Stomach smooth muscle (tissue), 2 donors: ENCODE measurements at regions not wholly inside any gene's neighbourhood (a gene's known extent, or its start where the extent isn't known, plus 50 kb on each side); places are given as distances from the start of the nearest gene placed in this dataset.

ENCODE experiments used
- H3K27ac ChIP-seq: one replicate; pipeline ENCODE4 v1.7.0; 2013; ENCODE audit warnings: mild to moderate bottlenecking, low read length, inconsistent platforms
- H3K27me3 ChIP-seq, 2 donors: one replicate each; pipeline ENCODE4 v1.7.0; 2013; ENCODE audit warnings: low read length in 2 of 2; ENCODE audit not compliant: insufficient read depth in 2 of 2, control insufficient read depth in 1 of 2
- H3K36me3 ChIP-seq, 2 donors: one replicate each; pipeline ENCODE4 v1.7.0; 2013; ENCODE audit warnings: low read length in 2 of 2; ENCODE audit not compliant: control insufficient read depth in 2 of 2, insufficient read depth in 2 of 2
- H3K4me1 ChIP-seq: one replicate; pipeline ENCODE4 v1.7.0; 2013; ENCODE audit warnings: low read length; ENCODE audit not compliant: control insufficient read depth, insufficient read depth
- H3K4me3 ChIP-seq, 2 donors: one replicate each; pipeline ENCODE4 v1.7.0; 2013; ENCODE audit warnings: low read length in 2 of 2
- H3K9ac ChIP-seq, 2 donors: one replicate each; pipeline ENCODE4 v1.7.0; 2013; ENCODE audit warnings: low read length in 2 of 2, mild to moderate bottlenecking in 1 of 2
- H3K9me3 ChIP-seq, 2 donors: one replicate each; pipeline ENCODE4 v1.7.0; 2013; ENCODE audit warnings: low read length in 2 of 2; ENCODE audit not compliant: control insufficient read depth in 2 of 2
- donor health status: healthy.
- donor health status: Pancreatic carcinoma.

DNA sequence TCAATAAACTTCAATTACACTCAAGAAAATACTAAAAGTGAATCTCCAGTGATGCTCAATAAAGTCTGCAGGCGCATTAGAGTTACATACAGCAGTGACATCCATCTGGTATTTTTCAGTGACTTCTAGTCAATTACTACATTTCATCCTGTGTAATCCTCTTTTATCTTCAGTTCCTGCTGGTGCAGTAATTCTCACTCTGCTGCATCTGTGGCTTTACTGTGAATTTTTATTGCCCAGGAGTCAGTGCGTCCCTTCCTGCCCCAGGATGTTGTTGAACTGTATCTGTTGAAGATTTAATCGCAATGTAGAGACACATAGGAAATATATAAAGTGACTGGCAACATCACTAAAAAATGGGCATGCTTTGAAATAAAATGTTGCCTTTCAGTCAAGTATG is 196.3 kb upstream of the TMTC4 start:
- Histone ChIP-seq H3K9me3 (peaks cover 6 to 10% of the 10 kb centered on the region in 2 donors), H3K27me3 (peaks cover 0 to 2% of the 10 kb centered on the region in 2 donors), H3K27ac (no peak overlapping the region), H3K36me3 (no peaks in the 10 kb centered on the region), H3K4me1 (no peaks in the 10 kb centered on the region), H3K9ac (no peak overlapping the region), H3K4me3 (no peak overlapping the region)

DNA sequence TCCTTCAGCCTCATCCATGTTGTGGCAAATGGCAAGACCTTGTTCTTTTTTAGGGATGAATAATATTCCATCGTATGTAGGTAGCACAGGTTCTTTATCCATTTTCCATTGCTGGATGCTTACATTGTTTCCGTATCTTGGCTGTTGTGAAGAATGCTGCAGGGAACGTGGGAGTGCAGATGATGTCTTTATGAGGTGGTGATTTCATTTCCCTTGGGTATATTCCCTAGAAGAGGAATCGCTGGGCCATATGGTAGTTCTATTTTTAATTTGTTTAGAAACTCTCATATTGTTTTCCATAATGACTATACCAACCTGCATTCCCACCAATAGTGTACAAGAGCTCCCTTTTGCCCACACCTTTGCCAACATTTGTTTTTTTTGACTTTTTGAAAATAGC is 186.3 kb upstream of the TMTC4 start:
- Histone ChIP-seq H3K4me3 (no peak overlapping the region), H3K27ac (no peak overlapping the region), H3K27me3 (no peaks in the 10 kb centered on the region), H3K36me3 (no peaks in the 10 kb centered on the region), H3K9ac (no peak overlapping the region), H3K9me3 (no peaks in the 10 kb centered on the region), H3K4me1 (no peaks in the 10 kb centered on the region)

DNA sequence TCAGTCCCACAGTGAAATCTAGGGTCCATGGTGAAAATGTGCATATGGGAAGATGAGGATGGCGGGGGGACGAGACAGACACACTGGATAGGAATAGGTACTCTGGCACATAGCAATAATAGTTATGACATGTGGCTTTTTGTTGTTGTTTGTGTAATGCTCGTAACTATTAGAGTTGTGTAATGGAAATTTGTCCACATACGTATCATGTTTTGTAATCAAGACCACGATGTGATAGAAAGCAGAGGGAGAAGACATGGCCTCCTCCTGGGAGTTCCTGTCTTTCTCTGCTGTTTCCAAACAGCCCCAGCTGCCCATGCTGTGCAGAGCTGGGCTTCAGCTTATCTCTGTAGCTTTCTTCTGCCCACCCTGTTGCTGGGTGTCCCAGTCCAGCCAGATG is 185.3 kb upstream of the TMTC4 start:
- Histone ChIP-seq H3K4me3 (no peak overlapping the region), H3K9ac (no peak overlapping the region), H3K27ac (no peak overlapping the region), H3K4me1 (no peaks in the 10 kb centered on the region), H3K27me3 (no peaks in the 10 kb centered on the region), H3K36me3 (no peaks in the 10 kb centered on the region), H3K9me3 (no peaks in the 10 kb centered on the region)

DNA sequence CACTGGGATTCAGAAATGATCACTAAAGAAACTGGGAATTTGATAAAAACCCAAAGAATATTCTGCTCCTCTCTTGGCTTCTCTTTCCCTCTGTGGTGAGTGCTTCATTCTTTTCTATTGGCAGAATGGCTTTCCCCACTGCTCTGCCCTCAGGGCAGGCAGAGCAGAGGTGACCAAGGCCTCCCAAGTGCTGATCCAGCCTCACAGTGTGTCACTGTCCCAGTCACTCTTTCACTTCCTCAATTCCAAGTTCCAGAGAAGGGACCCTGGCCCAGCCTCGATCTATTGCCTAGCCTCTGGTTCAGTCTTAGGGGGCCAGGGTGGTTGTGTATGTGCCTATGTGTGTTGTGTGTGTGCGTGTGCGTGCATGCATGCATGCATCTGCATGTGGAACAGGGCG is 180.6 kb upstream of the TMTC4 start:
- Histone ChIP-seq H3K36me3 (no peaks in the 10 kb centered on the region), H3K27me3 (no peaks in the 10 kb centered on the region), H3K4me3 (no peak overlapping the region), H3K9ac (no peak overlapping the region), H3K4me1 (no peaks in the 10 kb centered on the region), H3K9me3 (no peaks in the 10 kb centered on the region), H3K27ac (no peak overlapping the region)

DNA sequence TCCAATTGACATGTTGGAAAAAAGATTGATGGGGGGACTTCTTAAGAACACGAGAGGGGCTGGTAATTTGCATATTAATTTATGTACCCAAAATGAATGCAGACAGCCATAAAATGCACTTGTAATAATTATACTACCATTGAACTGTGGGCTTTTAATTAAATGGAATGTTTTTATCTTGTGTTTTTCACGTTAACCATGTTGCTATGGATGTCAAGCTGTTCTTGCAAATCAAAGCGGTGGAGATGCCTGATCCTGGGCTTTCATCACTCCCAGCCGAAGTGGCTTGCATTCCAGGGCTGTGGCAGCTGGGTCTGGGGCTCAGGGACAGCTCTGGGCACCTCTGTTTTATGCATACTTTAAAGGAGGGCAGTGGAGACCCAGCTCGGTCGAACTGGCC is 179.4 kb upstream of the TMTC4 start:
- no peak overlapping the region for H3K27ac ChIP-seq
- H3K9me3 ChIP-seq, result peaks cover 3 to 4% of the 10 kb centered on the region in 2 donors
- H3K36me3 ChIP-seq, result no peaks in the 10 kb centered on the region
- H3K27me3 ChIP-seq, result no peaks in the 10 kb centered on the region
- H3K4me3 ChIP-seq, result no peak overlapping the region
- no peaks in the 10 kb centered on the region for H3K4me1 ChIP-seq
- H3K9ac ChIP-seq, result no peak overlapping the region

DNA sequence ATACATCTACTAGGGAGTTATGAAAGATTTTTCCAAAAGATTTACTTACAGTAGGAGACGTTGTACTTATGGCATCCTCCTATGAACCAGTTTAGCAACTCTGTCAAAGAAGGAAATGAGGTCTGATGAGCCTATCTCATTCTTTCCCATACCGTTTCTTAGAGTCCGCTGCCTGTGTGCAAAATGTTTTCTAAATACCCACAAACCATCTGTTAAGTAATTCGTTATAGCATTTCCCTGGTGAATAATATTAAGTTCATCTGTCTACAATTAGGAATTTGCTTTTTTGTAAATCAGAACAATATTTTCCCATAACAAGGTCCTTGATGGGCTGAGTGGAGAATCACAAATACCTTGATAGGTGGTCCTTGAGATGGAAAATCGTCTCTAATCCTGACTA is 178.8 kb upstream of the TMTC4 start:
- Histone ChIP-seq H3K27me3 (no peaks in the 10 kb centered on the region), H3K36me3 (no peaks in the 10 kb centered on the region), H3K4me1 (no peaks in the 10 kb centered on the region), H3K4me3 (no peak overlapping the region), H3K9ac (no peak overlapping the region), H3K27ac (no peak overlapping the region), H3K9me3 (peaks cover 3 to 4% of the 10 kb centered on the region in 2 donors)

DNA sequence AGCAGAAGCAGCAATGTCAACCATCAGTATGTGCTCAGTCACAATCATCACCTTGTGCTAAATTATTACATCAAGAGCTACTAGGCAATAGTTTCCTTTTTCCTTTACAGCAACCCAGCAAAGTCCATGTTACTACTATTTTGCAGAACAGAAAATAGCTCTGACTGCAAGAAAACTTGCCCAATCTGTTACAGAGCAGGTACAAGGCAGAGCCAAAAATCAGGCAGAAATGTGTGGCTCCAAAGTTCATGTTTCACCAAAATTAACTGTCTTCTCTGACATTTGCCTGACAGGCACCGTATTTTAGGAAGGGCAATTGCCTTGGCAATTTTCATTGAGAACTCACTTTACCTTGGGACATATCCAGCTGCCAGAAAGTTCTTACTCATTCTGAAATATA is 177.6 kb upstream of the TMTC4 start:
- Histone ChIP-seq H3K4me1 (no peaks in the 10 kb centered on the region), H3K36me3 (no peaks in the 10 kb centered on the region), H3K9ac (no peak overlapping the region), H3K27me3 (no peaks in the 10 kb centered on the region), H3K9me3 (peaks cover 3 to 8% of the 10 kb centered on the region in 2 donors), H3K4me3 (no peak overlapping the region), H3K27ac (no peak overlapping the region)

DNA sequence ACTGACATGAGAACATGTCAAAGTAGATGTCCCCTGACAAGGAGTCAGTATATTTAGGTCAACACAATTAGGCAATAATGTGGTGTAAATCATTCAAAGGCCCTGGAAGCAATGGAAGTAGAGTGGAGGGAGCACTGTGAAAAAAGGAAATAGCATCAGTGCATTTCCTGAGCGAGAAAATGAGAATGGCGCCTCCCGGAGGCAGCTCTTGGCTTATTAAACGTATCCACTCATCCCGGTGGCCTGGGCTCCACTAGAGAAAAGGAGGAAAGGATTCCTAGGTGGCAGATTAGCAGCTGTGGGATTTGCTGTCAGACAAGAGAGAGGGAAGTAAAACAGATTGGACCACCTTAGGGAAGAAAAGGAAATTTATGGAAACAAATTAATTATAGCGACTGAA is 173.7 kb upstream of the TMTC4 start:
- Histone ChIP-seq H3K27me3 (no peaks in the 10 kb centered on the region), H3K27ac (no peak overlapping the region), H3K9ac (no peak overlapping the region), H3K4me3 (no peak overlapping the region), H3K9me3 (peaks cover 3 to 8% of the 10 kb centered on the region in 2 donors), H3K4me1 (no peaks in the 10 kb centered on the region), H3K36me3 (no peaks in the 10 kb centered on the region)

DNA sequence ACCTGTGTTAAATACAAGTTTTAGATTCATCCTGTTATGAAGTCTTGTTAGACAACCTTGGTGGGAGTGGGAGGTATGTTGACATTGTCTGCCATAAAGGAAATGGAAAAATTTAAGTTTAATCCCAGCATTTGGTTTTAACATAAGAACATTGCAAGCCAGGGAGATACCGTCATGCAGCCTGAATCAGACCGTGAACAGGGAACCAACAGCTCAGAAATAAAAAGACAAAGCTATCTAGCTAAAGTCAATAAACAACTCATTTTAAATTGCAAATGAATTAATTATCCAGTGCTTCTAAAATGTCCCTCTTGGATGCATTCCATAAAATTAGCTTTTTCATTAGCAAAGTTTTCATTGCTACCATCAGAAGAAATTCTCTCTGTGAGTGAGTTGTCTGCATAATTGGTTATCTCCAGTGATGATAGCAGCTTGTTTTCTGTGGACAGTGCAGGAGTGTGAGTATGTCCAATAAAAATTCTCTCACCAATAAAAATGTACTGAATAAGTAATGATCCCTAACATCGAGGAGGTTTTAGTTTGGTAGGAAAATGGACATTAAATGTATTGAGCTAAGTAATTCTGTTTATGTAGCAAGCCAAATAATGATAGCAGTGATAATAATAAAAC is 170.6 kb upstream of the TMTC4 start:
- Histone ChIP-seq H3K36me3 (no peaks in the 10 kb centered on the region), H3K9ac (no peak overlapping the region), H3K4me1 (no peaks in the 10 kb centered on the region), H3K4me3 (no peak overlapping the region), H3K27me3 (no peaks in the 10 kb centered on the region), H3K27ac (no peak overlapping the region), H3K9me3 (peaks cover 3 to 8% of the 10 kb centered on the region in 2 donors)

DNA sequence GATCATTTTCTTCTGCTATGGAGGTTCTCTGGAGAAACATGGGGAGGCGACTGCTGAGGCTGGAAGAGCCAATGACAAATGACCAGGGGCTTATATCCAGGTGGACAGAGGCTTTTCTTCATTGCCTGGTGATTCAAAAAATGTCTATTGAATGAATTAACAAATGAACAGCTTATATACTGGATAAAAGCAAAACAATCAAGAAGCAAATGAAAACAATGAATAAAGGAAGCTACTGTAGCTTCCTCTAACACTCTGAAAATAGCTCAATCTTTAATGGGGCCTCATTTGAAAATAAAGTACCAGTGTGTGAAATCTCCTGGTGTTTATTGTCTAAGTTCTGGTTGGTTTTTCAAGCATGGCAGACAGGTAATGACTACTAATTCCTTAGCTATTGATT is 167.5 kb upstream of the TMTC4 start:
- Histone ChIP-seq H3K36me3 (no peaks in the 10 kb centered on the region), H3K27me3 (no peaks in the 10 kb centered on the region), H3K9ac (no peak overlapping the region), H3K9me3 (no peaks in the 10 kb centered on the region), H3K27ac (no peak overlapping the region), H3K4me1 (no peaks in the 10 kb centered on the region), H3K4me3 (no peak overlapping the region)

DNA sequence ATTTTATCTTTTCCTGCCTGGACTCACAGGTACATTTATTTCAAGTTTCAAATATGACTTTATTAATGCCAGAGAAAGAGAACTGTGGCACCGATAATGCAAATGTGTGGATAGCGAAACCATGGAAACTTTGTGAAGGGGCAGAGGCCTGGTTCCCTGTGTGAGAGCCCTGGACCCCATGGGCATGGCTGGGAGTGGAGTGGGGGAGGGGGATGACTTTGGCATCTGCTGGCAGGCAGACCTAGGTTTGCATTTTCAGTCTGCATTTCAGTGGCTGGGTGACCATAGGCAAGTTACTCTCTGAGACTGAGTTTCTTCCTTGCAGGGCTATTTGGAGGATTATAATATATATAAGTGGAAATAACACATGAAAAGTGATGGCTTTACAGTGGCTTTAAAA is 163.8 kb upstream of the TMTC4 start:
- Histone ChIP-seq H3K36me3 (no peaks in the 10 kb centered on the region), H3K4me3 (no peak overlapping the region), H3K9ac (no peak overlapping the region), H3K4me1 (peaks cover 2% of the 10 kb centered on the region), H3K9me3 (no peaks in the 10 kb centered on the region), H3K27ac (no peak overlapping the region), H3K27me3 (no peaks in the 10 kb centered on the region)
